ENCODE measurements at regions not wholly inside any gene's neighbourhood (a gene's known extent, or its start where the extent isn't known, plus 50 kb on each side); places are given as distances from the start of the nearest gene placed in this dataset.

GRCh38 chr19:30123119-30123518 is 181.1 kb downstream of the URI1 start:
- 71% methylated on average over 14 of the region's 14 CpGs for WGBS
- TF ChIP-seq EP300 (IDR thresholded peaks at IDR 0.05): no peak
- TF ChIP-seq POLR2A (IDR thresholded peaks at IDR 0.05): no peak
- TF ChIP-seq POLR2AphosphoS5 (IDR thresholded peaks at IDR 0.05): no peak
- no peak for TF ChIP-seq CTCF (IDR thresholded peaks at IDR 0.05)
- H3K9me3 ChIP-seq: no peaks in the 10 kb centered on the region
- peaks cover 8% of the 10 kb centered on the region for H3K27me3 ChIP-seq
- DNase-seq (ENCODE audit: low spot score in 2 of 2): no peak
- no peaks in the 10 kb centered on the region for H3K4me1 ChIP-seq
- no peak overlapping the region for H3K4me3 ChIP-seq
- H3K36me3 ChIP-seq: no peaks in the 10 kb centered on the region
- no peak overlapping the region for H3K27ac ChIP-seq

DNA sequence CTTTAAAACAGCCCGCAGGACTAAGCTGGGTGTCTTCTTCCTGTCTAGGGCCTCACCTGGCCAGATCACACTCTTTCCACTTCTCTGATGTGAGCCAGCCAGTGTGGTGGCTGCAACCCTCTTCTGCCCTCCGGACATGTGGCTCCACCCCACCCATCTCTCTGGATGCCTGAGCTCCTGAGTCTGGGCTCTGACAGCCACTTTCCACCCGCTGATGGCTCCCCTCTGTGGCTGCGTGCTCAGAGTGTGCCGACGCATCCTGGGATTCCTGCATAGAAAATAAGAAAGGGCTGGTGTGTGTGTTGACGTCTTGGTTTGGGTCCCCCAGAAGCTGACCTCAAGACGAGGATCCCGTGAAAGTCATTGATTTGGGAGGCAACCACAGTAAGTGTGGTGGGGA is 181.6 kb downstream of the URI1 start:
- no peak for DNase-seq (ENCODE audit: low spot score in 2 of 2)
- WGBS: 47% methylated on average over 9 of the region's 9 CpGs

DNA sequence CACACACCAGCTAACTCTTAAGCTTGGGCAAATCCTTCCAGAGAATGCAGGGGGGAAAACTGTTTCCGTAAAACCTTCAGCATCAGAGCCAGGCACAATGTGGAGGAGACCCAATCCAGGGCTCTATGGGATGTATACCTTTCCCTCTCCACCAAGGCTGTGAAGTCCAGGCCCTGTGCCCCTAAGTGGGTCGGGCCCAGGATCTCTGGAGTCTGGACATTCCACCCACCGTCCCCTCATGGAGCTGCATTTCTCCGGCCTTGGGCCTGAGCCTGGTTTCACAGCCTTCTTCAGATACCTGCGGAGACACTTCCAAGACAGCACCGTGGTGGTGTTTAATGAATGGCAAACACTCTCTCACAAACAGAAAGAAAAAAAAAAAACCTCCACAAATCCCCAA is 186.2 kb downstream of the URI1 start:
- Histone ChIP-seq H3K9me3 (no peaks in the 10 kb centered on the region), H3K4me1 (no peaks in the 10 kb centered on the region), H3K4me3 (no peak overlapping the region), H3K36me3 (no peaks in the 10 kb centered on the region), H3K27ac (no peak overlapping the region), H3K27me3 (no peaks in the 10 kb centered on the region)
- 85% methylated on average over 6 of the region's 6 CpGs for WGBS
- DNase-seq (ENCODE audit: low spot score in 2 of 2): no peak
- TF ChIP-seq POLR2AphosphoS5 (IDR thresholded peaks at IDR 0.05): no peak
- no peak for TF ChIP-seq CTCF (IDR thresholded peaks at IDR 0.05)
- TF ChIP-seq EP300 (IDR thresholded peaks at IDR 0.05): no peak
- TF ChIP-seq POLR2A (IDR thresholded peaks at IDR 0.05): no peak

More for the DNA sequence above, 181.6 kb downstream of the URI1 start:
- no peak for TF ChIP-seq CTCF (IDR thresholded peaks at IDR 0.05)
- no peak for TF ChIP-seq POLR2A (IDR thresholded peaks at IDR 0.05)
- no peak for TF ChIP-seq POLR2AphosphoS5 (IDR thresholded peaks at IDR 0.05)
- TF ChIP-seq EP300 (IDR thresholded peaks at IDR 0.05): no peak
- Histone ChIP-seq H3K27me3 (peaks cover 8% of the 10 kb centered on the region), H3K27ac (no peak overlapping the region), H3K36me3 (no peaks in the 10 kb centered on the region), H3K4me1 (no peaks in the 10 kb centered on the region), H3K4me3 (no peak overlapping the region), H3K9me3 (no peaks in the 10 kb centered on the region)

- TF ChIP-seq EP300 (IDR thresholded peaks at IDR 0.05) (no peak), POLR2AphosphoS5 (IDR thresholded peaks at IDR 0.05) (no peak)
- 88% methylated on average over 5 of the region's 6 CpGs for WGBS
- no peak overlapping the region for H3K27ac ChIP-seq
Observed at GRCh38 chr19:30130356-30131122, 188.5 kb downstream of the URI1 start.

GRCh38 chr19:30131246-30131645 is 189.2 kb downstream of the URI1 start:
- Histone ChIP-seq H3K36me3 (no peaks in the 10 kb centered on the region), H3K27ac (no peak overlapping the region), H3K4me3 (no peak overlapping the region), H3K4me1 (no peaks in the 10 kb centered on the region), H3K9me3 (no peaks in the 10 kb centered on the region), H3K27me3 (no peaks in the 10 kb centered on the region)
- no peak for TF ChIP-seq EP300 (IDR thresholded peaks at IDR 0.05)
- TF ChIP-seq CTCF (IDR thresholded peaks at IDR 0.05): no peak
- TF ChIP-seq POLR2A (IDR thresholded peaks at IDR 0.05): no peak
- TF ChIP-seq POLR2AphosphoS5 (IDR thresholded peaks at IDR 0.05): no peak
- WGBS: 78% methylated on average over 4 of the region's 5 CpGs
- DNase-seq (ENCODE audit: low spot score in 2 of 2): no peak

More at GRCh38 chr19:30130356-30131122, 188.5 kb downstream of the URI1 start:
- no peaks in the 10 kb centered on the region for H3K4me1 ChIP-seq
- no peak for DNase-seq (ENCODE audit: low spot score in 2 of 2)
- no peaks in the 10 kb centered on the region for H3K9me3 ChIP-seq
- no peaks in the 10 kb centered on the region for H3K27me3 ChIP-seq
- H3K4me3 ChIP-seq: no peak overlapping the region
- no peaks in the 10 kb centered on the region for H3K36me3 ChIP-seq
